GM19397 (cell line): ENCODE measurements at regions not wholly inside any gene's neighbourhood (a gene's known extent, or its start where the extent isn't known, plus 50 kb on each side); places are given as distances from the start of the nearest gene placed in this dataset.

Source experiments
- ATAC-seq: cut with Tn5 transposase; IDR thresholded peaks from one replicate; pipeline ENCODE4 v1.9.1; 2021; ENCODE audit warnings: mild to moderate bottlenecking, moderate library complexity; ENCODE audit not compliant: unreplicated experiment

DNA sequence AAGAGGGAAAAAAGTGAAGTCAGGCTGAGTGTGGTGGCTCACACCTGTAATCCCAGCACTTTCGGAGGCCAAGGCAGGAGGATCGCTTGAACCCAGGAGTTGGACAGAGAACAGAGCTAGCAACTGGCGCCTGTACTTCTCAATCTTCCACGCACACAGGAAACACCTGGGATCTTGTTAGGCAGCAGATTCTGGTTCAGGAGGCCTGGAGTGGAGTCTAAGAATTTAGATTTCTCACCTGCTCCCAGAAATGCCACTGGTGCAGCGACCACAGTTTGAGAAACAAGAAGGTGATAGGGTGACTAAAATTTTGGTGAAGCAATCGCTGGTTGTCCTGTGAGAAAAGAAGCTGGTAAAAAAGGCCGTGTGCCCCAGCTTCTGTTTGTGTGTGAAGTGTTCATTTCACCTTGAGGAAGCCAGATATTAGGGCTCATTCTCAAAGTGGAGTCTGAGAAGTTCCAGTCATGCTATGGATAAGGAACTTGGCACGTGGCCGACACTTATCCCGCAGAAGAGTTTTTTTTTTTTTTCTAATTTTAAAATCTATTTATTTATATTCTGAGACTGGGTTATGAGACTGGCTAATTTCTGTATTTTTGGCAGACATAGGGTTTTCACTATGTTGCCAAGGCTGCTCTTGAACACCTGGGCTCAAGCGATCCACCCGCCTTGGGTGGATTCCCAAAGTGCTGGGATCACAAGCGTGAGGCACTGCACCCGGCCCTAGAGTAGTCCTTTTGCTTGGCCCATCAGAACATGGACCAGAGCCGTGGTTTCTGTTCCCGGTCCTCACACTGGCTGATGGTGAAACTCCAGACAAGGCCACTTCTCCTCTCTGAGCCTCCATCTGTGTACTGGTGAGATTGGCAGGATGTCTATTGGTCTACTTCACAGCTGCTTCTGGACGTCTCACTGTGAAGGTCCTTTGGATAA, 324.6 kb upstream of the PROK2 start:
- no peak for ATAC-seq

- ATAC-seq, result no peak
These were observed 320.4 kb upstream of the PROK2 start for GRCh38 chr3:72105306-72105705.

- peak; percentile 45 for ATAC-seq
These were observed 317.2 kb upstream of the PROK2 start for GRCh38 chr3:72102112-72102616.

DNA sequence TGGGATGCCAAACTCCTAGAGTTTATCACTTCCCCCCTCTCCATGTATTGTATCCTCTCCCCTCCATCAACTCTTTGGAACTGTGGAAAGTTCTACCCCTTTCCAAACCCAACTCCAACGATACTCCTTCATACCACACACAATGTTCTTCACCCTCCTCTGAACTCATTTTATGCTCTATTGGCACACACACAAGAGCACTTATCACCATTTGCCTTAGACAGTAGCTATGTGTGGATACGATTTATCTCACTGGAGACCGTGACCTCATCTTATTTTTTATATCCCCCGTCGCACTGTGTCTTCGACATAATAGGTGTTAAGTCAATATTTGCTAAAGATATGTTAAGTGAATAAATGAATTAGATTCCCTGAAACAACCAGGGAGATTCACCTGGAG, 316.5 kb upstream of the PROK2 start:
- no peak for ATAC-seq

- ATAC-seq, result peak; percentile 59
These were observed 315.7 kb upstream of the PROK2 start for GRCh38 chr3:72100601-72101187.

DNA sequence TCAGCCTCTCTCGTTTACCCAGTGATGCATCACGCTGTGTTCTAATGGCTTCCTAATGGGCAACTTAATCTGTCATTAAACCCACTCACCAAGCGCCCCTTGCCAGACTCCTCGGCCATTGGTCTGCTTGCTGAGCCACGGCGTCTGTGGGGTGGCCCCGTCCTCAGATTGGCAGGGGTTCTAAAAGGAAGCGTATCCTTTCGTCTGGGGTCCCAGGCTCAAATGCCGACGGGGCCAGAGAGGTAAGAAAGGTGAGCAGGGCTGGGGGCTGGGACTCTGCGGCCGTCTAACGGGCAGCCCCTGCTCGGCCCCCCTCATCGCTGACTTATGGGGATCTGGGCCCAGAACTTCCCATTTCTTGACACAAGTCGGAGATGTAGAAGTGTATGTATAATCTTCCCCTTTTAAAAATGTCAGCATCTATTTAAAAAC, 315.1 kb upstream of the PROK2 start:
- ATAC-seq, result no peak

GRCh38 chr3:72099326-72100079, 314.6 kb upstream of the PROK2 start:
- no peak for ATAC-seq

- no peak for ATAC-seq
These were observed 312.1 kb upstream of the PROK2 start for GRCh38 chr3:72097053-72097452.

DNA sequence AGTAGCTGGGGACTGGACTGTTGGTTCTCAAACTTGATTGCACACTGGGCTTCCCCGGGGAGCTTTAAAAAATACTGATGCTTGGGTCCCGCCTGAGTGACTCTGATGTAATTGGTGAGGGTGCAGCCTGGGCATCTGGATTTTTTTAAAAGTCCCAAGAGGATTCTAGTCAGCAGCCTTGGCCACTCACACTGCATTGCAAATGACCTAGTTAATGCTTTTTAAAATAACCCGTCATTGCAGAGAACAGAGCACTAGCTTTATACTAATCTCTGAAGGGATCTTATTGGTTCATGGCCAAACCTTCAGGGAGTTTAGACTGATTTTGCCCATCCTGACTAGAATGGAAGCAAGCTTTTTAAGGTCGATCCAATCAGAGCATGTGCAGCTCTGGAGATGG, 310.6 kb upstream of the PROK2 start:
- no peak for ATAC-seq

DNA sequence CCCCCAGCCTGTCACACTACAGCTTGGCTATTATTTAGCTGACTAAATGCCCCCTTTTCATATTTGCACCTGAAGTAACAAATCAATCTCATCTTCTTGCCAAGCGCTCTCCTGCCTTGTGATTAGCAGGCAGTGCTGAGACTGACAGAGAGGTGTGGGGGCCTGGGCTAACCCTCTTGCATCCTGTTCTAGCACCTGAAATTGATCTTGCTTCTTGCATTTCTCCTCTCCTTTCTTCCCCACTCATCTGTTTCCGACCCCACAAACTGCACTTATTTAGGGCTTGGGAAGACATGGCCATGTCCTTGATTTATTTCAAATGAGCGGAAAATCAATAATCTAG, 309.0 kb upstream of the PROK2 start:
- ATAC-seq, result no peak

DNA sequence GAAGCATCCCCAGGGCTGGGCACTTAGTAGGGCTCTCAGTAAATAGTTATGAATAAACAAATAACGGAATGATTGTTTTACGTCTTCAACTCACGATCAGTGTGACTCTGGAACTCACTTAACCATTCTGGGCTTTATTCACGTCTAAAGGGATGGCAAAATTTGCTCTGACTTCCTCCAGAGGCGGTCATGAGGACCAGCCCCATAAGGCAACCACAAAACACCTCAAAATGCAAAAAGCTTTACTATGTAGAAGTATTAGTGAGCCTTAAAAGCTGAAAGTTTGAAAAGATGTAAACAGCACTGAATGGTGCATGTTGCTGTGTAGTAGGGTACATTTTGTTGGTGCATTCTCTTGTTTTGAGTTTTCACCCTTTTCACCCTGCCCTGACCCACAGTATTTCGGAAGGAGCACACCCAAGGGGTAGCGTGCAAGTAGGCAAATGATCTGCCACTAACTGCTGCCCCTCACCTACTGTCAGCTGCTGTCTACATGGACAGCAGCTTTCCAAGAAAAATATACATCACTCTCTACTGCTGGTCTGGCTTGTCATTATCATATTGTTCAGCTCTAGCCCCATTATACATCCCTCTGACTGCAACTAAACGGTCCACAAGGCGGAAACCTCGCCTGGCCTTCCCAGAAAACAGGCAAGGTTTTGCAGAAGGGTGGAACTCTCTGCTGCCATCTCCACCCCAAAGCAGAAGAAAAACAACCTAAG, 308.5 kb upstream of the PROK2 start:
- ATAC-seq, result no peak

DNA sequence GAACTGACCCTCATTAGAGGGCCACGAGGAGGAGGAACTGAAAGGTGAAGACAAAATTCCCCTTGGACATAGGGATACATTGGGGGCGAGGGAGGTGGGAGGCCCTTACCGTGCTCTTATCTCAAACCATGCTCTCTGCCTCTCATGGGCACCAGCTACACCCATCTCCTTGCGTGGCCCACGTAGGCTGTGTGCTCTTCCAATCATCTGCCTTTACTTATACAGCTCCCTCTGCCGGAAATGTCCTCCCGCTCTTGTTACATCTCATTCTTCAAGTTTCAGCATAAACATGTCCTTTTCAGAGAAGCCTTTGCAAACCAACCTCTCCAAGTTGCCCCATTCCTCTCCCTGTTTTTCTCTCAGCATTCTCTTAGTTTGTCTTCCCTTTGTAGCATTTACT, 307.8 kb upstream of the PROK2 start:
- ATAC-seq, result no peak

- ATAC-seq, result no peak
These were observed 303.6 kb upstream of the PROK2 start for GRCh38 chr3:72088486-72089025.

- ATAC-seq, result no peak
These were observed 302.5 kb upstream of the PROK2 start for GRCh38 chr3:72087420-72087819.

GRCh38 chr3:72086743-72087087, 301.8 kb upstream of the PROK2 start:
- ATAC-seq, result no peak

DNA sequence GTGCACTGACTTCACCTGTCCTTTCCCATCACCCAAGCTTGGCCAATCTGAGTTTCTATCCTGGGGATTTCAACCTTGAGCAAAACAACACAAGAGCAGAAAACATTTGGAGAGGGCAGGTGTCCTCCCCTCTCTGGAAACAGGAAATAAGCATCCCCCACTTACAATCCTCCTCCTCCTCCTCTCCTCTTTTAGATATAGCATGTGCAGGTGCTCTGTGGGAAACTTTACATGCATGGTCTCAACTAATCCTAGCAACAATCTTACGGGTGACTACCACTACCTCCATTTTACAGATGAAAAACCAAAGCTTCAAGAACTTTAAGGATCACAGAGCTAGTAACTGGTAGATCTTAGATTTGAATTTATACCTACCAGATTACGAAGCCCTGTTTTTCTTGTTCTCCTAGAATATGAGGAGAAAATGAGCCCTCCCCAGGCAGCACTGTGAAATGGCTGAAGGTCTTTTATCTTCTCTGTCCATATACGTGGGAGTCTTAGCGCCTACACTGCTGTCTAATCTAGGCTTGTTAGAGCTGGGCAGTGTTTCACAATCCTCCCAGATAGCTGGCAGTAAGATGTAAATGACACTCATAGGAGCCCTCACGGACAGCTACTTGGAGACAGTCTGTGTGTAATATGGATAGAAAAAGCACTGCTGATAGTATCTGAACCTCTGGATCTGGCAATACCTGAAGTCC, 301.2 kb upstream of the PROK2 start:
- no peak for ATAC-seq

- no peak for ATAC-seq
These were observed 300.1 kb upstream of the PROK2 start for GRCh38 chr3:72085036-72085435.

DNA sequence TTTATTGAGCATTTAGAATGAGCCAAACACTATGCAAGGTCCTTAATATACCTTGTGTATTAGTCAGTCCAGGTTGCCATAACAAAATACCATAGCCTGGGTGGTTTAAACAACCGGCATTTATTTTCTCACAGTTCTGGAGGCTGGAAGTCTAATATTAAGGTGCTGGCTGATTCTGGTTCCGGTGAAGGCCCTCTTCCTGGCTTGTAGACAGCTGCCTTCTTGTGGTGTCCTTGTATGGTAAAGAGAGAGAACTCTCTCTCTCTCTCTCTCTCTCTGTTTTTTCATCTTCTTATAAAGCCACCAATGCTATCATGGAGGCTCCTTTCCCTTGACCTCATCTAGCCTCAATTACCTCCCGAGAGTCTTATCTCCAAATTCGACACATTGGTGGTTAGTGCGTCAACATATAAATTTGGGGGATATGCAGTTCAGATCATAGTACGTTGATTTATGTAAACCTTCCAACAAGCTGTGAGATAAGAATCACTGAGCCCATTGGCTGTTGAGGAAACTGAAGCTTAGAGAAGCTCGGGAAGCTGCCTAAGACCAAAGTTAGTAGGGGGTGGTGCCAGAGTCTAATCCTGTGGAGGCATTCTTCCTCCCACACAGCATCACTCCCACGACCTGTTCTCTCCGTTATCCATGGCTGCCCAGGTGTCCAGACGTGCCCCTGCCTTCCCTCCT, 298.0 kb upstream of the PROK2 start:
- ATAC-seq, result no peak

- peak; percentile 38 for ATAC-seq
These were observed 297.3 kb upstream of the PROK2 start for GRCh38 chr3:72082186-72082715.
